GM12892 (cell line): ENCODE measurements at regions not wholly inside any gene's neighbourhood (a gene's known extent, or its start where the extent isn't known, plus 50 kb on each side); places are given as distances from the start of the nearest gene placed in this dataset.

ENCODE experiments used
- POLR2A ChIP-seq: IDR thresholded peaks from 2 replicates; pipeline ENCODE4 v1.6.1; 2011; ENCODE audit warnings: low read depth, low read length, control low read depth
- POLR2AphosphoS5 ChIP-seq: IDR thresholded peaks from 2 replicates; pipeline ENCODE4 v1.6.1; 2011; ENCODE audit warnings: low read depth, low read length, control low read depth
- TAF1 ChIP-seq: IDR thresholded peaks from 2 replicates; pipeline ENCODE4 v1.6.1; 2011; ENCODE audit warnings: low read depth, mild to moderate bottlenecking, control low read depth, low read length, borderline replicate concordance

DNA sequence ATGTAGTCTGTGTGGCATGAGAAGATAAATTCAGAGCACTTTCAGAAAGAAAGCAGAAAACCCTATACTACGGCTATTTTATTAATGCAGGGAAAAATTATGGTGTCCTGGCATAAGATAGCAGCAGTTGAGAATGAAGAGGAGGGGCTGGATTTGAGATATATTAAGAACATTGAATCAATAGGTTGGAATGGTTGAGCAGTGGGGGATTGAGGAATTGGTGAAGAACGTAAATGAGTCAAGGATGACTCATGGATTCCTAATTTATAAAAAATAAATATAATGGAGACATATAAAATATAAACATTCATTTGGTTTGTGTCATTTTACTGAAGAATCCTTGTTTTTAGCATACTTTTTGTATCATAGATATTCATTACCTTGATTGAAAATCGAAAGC is 234.3 kb upstream of the ADAMTS5 start:
- TF ChIP-seq POLR2AphosphoS5 (no peak), POLR2A (no peak), TAF1 (no peak)
